Ectodermal cell (in vitro differentiated cells): ENCODE measurements at regions not wholly inside any gene's neighbourhood (a gene's known extent, or its start where the extent isn't known, plus 50 kb on each side); places are given as distances from the start of the nearest gene placed in this dataset.

Experiments used
- H3K27ac ChIP-seq: 2 replicates; pipeline ENCODE4 v1.7.0; 2013; ENCODE audit warnings: mild to moderate bottlenecking, low read depth, low read length; ENCODE audit not compliant: insufficient read depth, poor library complexity, severe bottlenecking
- H3K27me3 ChIP-seq: 2 replicates; pipeline ENCODE4 v1.7.0; 2013; ENCODE audit warnings: mild to moderate bottlenecking, low read length; ENCODE audit not compliant: insufficient read depth, control insufficient read depth, poor library complexity, severe bottlenecking
- H3K36me3 ChIP-seq: one replicate; pipeline ENCODE4 v1.7.0; 2013; ENCODE audit warnings: low read length; ENCODE audit not compliant: control insufficient read depth, insufficient read depth
- H3K4me1 ChIP-seq: one replicate; pipeline ENCODE4 v1.7.0; 2013; ENCODE audit warnings: low read length; ENCODE audit not compliant: control insufficient read depth, insufficient read depth
- H3K4me3 ChIP-seq: 2 replicates; pipeline ENCODE4 v1.7.0; 2013; ENCODE audit warnings: low read depth, low read length, control low read depth; ENCODE audit not compliant: insufficient read depth
- H3K9me3 ChIP-seq: 2 replicates; pipeline ENCODE4 v1.7.0; 2013; ENCODE audit warnings: mild to moderate bottlenecking, low read length, moderate library complexity; ENCODE audit not compliant: control insufficient read depth
- WGBS, 2 experiments: methylation state at CpG; one replicate each; pipeline ENCODE4 v1.1.7; 2013; ENCODE audit warnings: missing lambda C conversion rate in 2 of 2; 5-methylcytosine and 5-hydroxymethylcytosine counted together

DNA sequence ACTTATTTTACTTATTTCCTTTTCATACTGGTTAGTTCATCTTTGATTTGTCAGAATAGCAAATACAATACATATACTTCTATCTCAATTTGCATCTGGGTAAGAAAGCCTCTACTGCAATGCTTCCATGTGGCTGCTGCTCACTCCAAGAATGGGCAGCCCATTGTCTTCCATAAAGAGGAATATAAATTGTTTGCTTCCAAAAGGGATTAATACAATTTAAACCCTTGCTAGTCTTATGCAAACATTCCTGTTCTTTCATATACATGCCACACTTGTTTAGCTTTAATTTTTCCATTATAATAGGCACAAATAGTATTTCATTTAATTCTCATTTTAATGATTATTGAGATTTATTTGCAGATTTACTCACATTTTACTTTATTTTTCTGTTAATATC is 555.4 kb upstream of the POM121L12 start:
- no peaks in the 10 kb centered on the region for H3K27me3 ChIP-seq
- H3K4me3 ChIP-seq = no peak overlapping the region
- no peaks in the 10 kb centered on the region for H3K4me1 ChIP-seq
- no peaks in the 10 kb centered on the region for H3K9me3 ChIP-seq
- H3K36me3 ChIP-seq = no peaks in the 10 kb centered on the region
- no peak overlapping the region for H3K27ac ChIP-seq

DNA sequence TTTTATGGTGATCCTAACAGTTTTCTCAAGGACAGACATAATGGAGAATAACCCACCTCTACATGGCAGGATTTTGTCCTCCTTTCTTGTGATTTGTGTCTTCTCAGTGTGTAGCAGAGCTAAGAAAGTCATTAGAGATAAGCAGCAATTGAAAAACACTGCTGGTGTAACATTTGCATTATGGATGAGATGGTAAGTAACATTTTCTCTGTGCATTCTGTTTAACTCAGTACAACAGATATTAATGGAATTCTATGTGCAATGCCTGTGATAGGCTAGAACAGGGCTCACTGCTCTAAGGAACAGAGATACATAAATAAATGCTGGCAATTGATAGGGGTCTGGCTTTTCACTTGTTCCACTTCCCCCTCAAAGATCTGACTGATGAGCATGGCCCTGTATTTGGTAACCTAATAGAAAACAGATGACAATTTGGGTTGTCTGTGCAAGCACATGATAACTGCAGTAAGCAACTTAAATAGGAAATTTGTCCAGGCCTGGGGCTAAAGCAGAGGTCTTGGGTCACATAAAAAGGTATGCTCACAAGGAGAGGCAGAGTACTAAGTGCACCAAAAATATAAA is 560.3 kb upstream of the POM121L12 start:
- no peaks in the 10 kb centered on the region for H3K9me3 ChIP-seq
- H3K4me1 ChIP-seq = no peaks in the 10 kb centered on the region
- no peak overlapping the region for H3K27ac ChIP-seq
- no peaks in the 10 kb centered on the region for H3K27me3 ChIP-seq
- no peak overlapping the region for H3K4me3 ChIP-seq
- H3K36me3 ChIP-seq = no peaks in the 10 kb centered on the region

- H3K9me3 ChIP-seq = no peaks in the 10 kb centered on the region
- 72 to 78% methylated on average over 1 of the region's 1 CpG for WGBS, 2 experiments
- no peak overlapping the region for H3K4me3 ChIP-seq
- H3K27ac ChIP-seq = no peak overlapping the region
- no peaks in the 10 kb centered on the region for H3K36me3 ChIP-seq
- no peaks in the 10 kb centered on the region for H3K27me3 ChIP-seq
- H3K4me1 ChIP-seq = no peaks in the 10 kb centered on the region
Measured at GRCh38 chr7:52473756-52474155, 561.7 kb upstream of the POM121L12 start.

DNA sequence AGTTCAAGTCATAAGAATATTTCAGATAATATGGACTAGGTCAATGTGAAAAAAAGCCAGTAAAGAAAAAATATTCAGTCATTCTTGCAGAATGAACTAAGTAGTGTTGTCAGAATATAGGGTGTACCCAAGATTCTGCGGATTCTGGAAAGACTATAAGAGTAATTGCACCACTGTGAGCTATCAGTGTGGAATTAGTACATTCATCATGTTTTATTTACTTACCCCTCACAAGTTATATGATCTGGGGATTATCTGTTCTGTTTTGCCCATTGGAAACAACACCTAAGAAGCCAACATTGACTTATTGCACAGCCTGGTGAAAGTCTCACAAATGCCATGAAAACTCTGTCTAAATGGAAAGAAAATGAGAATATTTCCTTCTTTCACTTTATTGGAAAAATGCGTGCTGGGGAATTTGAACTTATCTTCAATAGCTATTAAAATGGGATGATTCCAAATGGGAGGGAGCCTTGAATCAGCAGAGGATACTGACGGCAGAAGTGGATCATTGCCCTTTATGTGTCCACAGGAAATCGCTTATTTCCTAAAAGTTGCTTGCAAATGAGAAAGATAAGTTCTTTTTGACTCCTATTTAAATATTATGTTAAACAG is 563.3 kb upstream of the POM121L12 start:
- Histone ChIP-seq H3K36me3 (no peaks in the 10 kb centered on the region), H3K27ac (no peak overlapping the region), H3K4me1 (no peaks in the 10 kb centered on the region), H3K9me3 (no peaks in the 10 kb centered on the region), H3K4me3 (no peak overlapping the region), H3K27me3 (no peaks in the 10 kb centered on the region)
- WGBS, 2 experiments = 88 to 92% methylated on average over 4 of the region's 4 CpGs

DNA sequence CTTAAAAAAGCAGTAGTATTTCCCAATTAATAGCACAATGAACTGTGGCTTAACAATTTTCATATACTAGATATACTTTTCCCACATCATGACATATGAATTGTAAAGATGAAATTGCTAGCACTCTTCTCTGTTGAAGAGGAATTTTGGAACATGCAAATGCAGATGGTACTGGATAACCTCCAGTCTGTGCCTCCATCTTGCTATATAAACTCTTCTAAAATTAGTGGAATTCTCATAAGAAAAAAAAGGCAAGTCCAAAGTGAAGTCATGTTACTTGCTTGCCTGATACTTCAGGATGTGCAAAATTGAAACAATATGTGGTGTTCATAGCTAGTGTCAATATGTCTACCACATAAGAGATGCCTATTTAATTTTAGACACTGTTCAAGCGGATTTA is 570.2 kb upstream of the POM121L12 start:
- Histone ChIP-seq H3K27ac (no peak overlapping the region), H3K9me3 (no peaks in the 10 kb centered on the region), H3K27me3 (no peaks in the 10 kb centered on the region), H3K4me3 (no peak overlapping the region), H3K4me1 (no peaks in the 10 kb centered on the region), H3K36me3 (no peaks in the 10 kb centered on the region)
- 88 to 100% methylated on average over 1 of the region's 1 CpG for WGBS, 2 experiments

- WGBS, 2 experiments = 94 to 96% methylated on average over 3 of the region's 3 CpGs
- Histone ChIP-seq H3K4me1 (no peaks in the 10 kb centered on the region), H3K4me3 (no peak overlapping the region), H3K27me3 (no peaks in the 10 kb centered on the region), H3K27ac (no peak overlapping the region), H3K9me3 (no peaks in the 10 kb centered on the region), H3K36me3 (no peaks in the 10 kb centered on the region)
Measured at GRCh38 chr7:52463341-52463740, 572.1 kb upstream of the POM121L12 start.

- WGBS, 2 experiments = 93 to 94% methylated on average over 3 of the region's 3 CpGs
- Histone ChIP-seq H3K36me3 (no peaks in the 10 kb centered on the region), H3K27me3 (no peaks in the 10 kb centered on the region), H3K9me3 (no peaks in the 10 kb centered on the region), H3K4me3 (no peak overlapping the region), H3K27ac (no peak overlapping the region), H3K4me1 (no peaks in the 10 kb centered on the region)
Measured at GRCh38 chr7:52462474-52462873, 573.0 kb upstream of the POM121L12 start.

DNA sequence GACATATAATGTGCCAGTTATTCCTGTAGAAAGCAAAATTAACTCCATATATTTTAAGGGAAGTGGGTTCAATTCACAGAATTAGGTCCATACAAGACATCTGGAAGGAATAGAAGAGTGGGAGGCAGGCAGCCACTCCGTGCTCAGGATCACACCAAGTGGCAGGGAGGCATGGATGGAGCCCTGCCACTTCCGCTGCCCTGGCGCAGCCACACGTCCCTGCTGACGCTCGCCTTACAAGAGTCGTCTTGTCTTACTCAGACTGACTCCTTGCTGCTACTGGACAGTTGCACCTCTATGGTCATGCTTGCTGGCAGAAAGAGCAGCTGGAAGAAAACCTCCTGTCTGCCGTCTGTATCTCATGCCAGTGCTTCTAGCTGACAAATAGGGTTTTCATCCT is 579.9 kb upstream of the POM121L12 start:
- 92 to 95% methylated on average over 8 of the region's 8 CpGs for WGBS, 2 experiments
- Histone ChIP-seq H3K36me3 (no peaks in the 10 kb centered on the region), H3K27me3 (no peaks in the 10 kb centered on the region), H3K4me1 (no peaks in the 10 kb centered on the region), H3K27ac (no peak overlapping the region), H3K4me3 (no peak overlapping the region), H3K9me3 (no peaks in the 10 kb centered on the region)

- 89 to 93% methylated on average over 3 of the region's 3 CpGs for WGBS, 2 experiments
Measured at GRCh38 chr7:52450816-52451215, 584.6 kb upstream of the POM121L12 start.

GRCh38 chr7:52447581-52448180 is 587.8 kb upstream of the POM121L12 start:
- Histone ChIP-seq H3K27me3 (no peaks in the 10 kb centered on the region), H3K4me3 (no peak overlapping the region), H3K36me3 (no peaks in the 10 kb centered on the region), H3K9me3 (no peaks in the 10 kb centered on the region), H3K27ac (no peak overlapping the region), H3K4me1 (no peaks in the 10 kb centered on the region)
- 82 to 91% methylated on average over 2 of the region's 3 CpGs for WGBS, 2 experiments

More at GRCh38 chr7:52450816-52451215, 584.6 kb upstream of the POM121L12 start:
- Histone ChIP-seq H3K4me1 (no peaks in the 10 kb centered on the region), H3K4me3 (no peak overlapping the region), H3K36me3 (no peaks in the 10 kb centered on the region), H3K9me3 (no peaks in the 10 kb centered on the region), H3K27me3 (no peaks in the 10 kb centered on the region), H3K27ac (no peak overlapping the region)
